Lung microvascular endothelial cell (primary cell): ENCODE measurements at regions not wholly inside any gene's neighbourhood (a gene's known extent, or its start where the extent isn't known, plus 50 kb on each side); places are given as distances from the start of the nearest gene placed in this dataset.
A peak's percentile ranks its signal among the peaks of the same experiment; 100 is the strongest.

Source experiments
- DNase-seq, 2 donors: peaks; one replicate each; pipeline versions ENCODE4 v3.0.0 to v3.0.0-alpha.2; 2010; ENCODE audit warnings: low read depth in 2 of 2

DNA sequence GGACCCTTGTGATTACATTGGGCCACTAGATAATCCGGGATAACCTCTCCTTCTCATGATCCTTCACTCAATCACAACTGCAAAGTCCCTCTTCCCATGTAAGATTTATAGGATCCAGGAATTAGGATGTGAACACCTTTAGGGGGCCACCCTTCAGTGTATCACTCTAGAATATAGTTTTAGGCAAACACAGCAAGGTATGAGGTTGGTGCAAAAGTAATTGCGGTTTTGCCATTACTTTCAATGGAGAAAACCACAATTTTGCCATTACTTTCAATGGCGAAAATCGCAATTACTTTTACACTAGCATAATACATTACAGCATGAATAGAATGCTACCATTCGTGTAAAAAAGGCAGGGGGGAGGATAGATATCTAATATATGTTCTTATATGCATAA, 104.0 kb downstream of the BAMBI start:
- DNase-seq, result no peak

DNA sequence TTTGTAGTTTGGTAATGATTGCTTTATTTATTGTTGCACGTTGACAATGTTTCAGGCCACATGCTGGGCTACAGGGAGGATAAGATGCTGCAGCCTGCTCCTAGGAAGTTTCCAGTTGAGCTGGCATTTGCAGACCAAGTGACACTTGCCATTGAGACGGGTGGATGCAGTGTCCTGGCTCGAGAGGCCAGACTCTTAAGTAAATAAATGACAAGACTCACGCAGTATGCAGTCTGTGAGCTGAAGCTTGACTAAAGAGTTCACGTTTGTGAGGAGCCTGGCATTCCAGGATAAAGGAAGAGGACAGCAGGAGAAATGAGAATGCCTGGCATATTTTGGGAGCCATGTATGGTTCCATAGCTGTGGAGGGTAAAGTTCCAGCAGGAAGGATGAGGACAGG, 105.8 kb downstream of the BAMBI start:
- DNase-seq, result no peak

GRCh38 chr10:28785018-28785417, 107.7 kb downstream of the BAMBI start:
- DNase-seq, result no peak

DNA sequence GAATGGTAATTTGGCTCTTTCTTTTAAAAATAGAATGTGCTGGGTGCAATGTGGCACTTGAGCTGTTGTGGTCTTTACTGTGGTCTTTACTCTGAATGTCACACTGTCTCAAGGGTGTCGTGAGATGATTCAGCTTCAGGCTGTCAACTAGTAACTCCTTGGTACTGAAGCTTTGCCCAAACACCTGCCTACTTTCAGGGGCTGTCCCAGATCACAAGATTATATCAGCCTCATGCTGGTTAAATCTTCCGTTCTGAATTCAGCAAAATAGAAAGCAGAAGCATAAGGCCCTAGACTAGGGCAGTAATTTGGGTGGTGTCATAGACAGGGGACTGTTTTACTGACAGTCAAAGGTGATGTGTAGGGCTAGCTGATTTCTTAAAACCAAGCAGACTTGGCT, 110.9 kb downstream of the BAMBI start:
- DNase-seq, result no peak

DNA sequence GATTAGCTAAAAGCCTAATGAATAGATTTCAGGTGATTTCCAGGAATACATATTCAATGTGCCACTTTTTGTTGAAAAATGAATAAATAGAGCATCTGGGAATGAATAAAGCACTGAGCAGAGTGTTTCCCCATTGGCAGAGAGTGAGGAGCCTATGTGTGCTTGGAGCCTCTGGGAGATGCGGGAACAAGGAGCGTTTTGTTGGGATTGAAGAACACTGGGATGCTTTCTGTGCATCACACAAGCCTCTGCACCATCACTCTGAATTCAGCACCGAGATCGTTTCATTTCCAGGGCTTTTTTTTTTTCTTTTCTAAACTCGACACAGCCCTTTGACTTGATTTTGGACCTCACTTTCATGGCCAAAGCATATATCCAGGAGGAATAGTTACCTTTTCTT, 111.4 kb downstream of the BAMBI start:
- no peak for DNase-seq

DNA sequence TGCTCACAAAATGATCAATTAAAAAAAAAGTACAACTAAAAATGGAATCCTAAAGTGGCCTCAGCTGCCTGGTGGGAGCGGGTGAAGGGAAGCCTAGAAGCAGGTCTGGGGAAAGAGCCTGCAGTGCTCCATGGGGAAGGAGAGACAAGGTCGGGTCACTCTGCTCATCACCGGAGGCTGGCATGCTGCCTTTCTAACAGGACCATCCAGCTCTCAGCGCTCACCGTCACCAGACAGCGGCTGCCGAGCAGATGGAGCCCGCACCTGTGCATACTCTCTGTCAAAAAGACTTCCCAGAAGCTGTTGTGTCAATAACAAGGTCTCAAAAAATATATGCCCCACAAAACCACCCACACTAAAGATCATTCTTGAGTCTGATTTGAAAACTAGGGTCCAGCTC, 112.8 kb downstream of the BAMBI start:
- no peak for DNase-seq

DNA sequence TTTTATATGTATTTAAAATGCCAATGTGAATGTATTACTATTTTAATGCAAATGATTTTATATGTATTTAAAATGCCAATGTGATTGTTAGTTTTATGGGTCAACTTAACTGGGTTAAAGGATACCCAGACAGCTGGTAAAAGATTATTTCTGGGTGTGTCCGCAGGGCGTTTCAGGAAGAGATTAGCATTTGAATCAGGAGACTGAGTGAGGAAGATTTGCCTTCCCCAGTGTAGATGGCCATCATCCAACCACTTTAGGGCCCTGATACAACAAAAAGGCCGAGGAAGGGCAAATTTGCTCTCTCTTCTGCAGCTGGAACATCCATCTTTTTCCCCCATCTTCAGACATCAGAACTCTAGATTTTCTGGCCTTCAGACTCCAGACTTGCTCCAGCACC, 116.2 kb downstream of the BAMBI start:
- no peak for DNase-seq

DNA sequence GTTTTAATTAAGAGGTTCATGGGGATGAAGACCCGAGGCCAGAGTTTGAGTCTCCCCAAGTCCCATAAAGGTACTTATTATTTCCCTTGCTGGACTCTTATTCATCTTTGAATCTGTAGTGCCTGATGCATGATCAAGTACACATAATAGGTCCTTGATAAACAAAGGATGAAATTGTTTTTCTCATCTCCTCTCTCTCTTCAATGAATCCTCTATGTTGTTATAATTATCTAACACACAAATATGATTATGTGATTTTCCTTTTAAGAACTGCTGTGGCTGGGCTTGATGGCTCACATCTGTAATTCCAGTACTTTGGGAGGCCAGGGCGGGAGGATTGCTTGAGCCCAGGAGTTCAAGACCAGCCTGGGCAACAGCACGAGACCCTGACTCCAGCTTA, 117.7 kb downstream of the BAMBI start:
- no peak for DNase-seq

GRCh38 chr10:28796606-28797512, 119.5 kb downstream of the BAMBI start:
- DNase-seq, result peak; percentile 10 to 82

- DNase-seq, result peak in 1 of 2 donors; percentile 36
These were observed 120.6 kb downstream of the BAMBI start for GRCh38 chr10:28797904-28798371.

DNA sequence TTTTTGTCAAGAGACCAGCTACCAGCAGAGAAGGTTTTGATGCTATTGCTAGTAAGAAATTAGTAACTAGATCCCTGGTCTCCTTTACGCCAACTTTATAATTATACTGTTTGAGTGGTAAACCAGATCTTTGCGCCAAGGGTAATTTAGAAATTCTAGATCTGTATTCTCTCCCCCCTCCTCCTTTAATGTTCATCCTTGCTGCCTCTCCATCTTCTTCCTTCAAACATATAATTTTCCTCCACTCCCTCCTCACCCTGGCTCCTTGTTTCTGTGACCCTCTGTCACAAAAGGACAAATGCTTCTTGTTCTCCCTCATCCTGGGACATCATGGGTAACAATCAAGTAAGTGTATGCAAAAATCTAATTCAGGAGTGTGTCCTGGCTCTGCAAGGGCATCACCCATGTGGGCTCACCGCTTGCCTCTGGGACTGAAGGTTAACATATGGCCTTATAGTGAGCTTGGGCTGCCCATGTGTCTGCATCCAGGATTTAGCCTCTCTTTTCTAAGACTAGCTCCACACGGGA, 121.2 kb downstream of the BAMBI start:
- no peak for DNase-seq

DNA sequence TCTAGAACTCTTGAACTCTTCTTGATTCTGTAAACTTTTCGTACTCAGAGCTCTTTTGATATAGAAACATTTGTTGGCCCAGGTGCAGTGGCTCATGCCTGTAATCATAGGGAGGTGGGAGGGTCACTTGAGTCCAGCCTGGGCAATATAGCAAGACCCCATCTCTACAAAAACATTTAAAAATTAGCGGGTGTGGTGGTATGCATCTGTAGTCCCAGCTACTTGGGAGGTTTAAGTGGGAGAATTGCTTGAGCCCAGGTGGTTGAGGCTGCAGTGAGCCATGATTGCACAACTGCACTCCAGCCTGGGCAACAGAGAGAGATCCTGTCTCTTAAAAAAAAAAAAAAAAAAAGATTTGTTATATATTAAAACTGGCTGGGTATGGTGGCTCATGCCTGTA, 121.6 kb downstream of the BAMBI start:
- no peak for DNase-seq

DNA sequence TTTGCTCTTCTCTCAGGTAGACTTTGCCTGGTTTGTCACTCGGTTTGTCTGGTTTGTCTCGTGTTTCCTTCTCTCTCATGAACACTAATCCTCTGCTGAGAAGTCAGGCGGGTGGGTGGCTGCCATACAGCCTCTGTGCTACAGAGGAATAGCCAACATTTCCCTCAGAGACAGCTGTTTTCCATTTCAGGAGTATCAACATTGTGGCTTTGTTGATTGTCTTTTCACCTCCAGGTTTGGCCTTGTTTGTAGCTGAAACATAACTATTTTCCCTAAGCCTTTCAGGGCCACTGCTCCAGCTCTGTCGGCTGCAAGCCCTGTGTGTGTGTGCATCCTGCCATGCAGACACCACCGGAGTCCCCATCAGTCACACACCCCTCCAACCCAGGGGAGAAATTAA, 122.8 kb downstream of the BAMBI start:
- no peak for DNase-seq

GRCh38 chr10:28801247-28801646, 123.9 kb downstream of the BAMBI start:
- DNase-seq, result no peak

DNA sequence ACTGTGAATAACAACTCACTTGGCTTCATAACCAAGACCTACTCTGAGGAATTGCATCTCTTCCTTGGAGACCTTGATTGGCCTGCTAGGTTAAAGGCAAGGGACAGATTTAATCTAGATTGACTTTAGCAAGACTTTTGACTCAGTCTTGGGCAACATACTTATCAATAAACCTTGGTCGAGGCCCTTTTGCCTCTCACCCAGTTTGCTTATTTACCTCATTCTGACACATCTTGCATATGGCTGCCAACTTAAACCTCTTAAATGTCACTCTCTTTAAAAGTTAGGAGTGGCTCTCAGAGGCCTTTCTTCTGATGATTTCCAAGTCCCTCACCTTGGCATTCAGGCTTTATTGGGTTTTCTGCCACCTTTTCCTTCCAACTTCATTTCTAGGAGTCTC, 124.5 kb downstream of the BAMBI start:
- no peak for DNase-seq

- DNase-seq, result no peak
These were observed 128.1 kb downstream of the BAMBI start for GRCh38 chr10:28805390-28805789.

GRCh38 chr10:28806488-28806941, 129.2 kb downstream of the BAMBI start:
- DNase-seq, result no peak

DNA sequence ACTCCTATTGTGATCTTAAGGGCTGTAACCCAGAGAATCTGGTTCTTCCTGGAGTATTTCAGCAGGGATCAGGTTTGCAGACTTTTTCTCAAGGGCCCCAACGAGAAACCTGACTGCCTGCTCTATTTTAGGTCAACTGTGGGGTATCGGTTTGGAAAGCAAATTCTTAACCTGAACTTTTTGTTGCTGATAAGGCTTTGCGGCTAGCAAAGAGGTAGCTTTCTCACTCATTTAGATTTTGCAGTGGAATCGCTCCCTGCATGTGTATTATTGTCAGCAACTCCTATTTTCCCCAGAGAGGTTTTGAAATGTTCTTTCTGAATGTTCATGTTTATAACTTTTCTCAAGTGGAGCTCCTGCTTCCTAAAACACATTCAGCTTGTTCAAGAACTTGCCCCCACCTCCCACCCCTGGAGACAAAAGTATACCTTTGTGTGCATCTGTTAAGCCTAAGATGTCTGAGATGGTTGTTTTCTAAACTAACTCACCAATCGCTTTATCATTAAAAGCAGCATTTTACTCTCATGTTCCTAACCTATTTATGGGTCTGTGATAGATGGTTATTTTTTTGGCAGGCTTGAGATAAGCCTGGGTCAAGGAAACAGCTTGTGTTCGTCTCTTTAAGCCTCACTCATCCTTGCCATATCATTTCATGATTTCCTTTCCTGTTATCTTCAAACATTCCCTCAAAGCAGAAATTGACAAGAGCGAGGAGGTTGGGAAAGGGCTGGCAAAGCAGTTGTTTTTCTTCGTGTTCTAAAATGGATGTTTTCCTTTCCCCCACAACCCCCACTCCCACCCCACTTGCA, 129.8 kb downstream of the BAMBI start:
- DNase-seq, result no peak

DNA sequence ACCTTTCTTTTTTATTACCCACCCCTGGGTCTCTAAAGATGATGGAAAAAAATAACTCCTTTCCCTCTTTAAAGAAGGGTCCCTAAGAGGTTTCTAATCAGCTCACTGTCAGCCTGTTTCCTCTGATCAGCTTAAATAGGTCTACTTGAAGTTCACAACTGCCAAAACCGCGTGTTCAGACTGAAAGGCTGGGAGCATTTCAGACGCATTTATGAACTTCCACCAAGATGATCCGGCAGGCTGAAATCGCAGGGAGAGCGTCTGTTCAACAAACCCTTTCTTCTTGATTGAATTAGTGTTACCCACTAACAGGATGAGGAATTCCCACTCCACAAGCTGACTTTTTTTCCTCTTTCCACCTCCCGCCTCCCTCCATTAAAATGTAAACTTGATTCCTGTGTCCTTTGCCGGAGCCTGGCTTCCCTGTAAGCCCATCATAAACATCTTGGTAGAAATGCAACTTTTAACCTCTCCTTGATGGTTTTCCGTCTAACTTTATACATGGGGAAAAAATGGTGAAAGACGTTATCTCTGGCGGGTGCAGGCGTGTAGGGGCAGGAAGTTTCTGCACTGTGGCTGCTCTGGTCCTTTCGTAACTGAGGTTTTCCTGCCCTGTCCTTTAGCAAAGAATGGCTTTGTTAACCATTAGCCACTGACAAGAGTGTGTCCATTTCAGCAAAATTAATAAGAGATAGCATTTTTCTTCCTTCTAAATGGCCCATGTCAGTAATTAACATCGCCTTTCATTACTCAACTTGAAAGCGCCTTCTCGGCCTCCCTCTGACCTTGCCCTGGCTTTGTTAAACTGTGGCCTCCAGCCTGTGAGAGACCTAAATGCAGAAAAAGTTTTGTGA, 130.7 kb downstream of the BAMBI start:
- DNase-seq, result peak in 1 of 2 donors; percentile 31

DNA sequence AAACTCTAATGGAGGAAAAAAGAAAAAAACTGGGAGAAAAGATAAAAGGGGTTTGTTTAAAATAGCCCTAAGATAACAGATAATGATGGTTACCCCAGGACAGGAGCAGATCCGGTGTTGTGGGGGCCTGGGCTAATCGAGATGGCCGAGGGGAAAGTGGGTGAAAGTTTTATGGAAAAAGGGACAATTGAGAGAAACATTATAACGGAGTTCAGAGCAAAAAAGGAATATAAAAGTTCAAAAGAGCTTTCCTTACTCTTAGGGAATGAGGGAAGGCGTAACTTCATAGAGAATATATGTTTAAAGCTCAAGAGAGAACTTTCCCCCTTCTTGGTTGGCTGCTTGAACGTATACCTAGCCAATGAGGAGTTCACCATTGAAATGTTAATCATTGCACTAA, 131.4 kb downstream of the BAMBI start:
- no peak for DNase-seq
